ENCODE measurements at regions not wholly inside any gene's neighbourhood (a gene's known extent, or its start where the extent isn't known, plus 50 kb on each side); places are given as distances from the start of the nearest gene placed in this dataset.
"Not testable (repeated sequence)": the region's sequence is repeated elsewhere in the genome, so short reads cannot be mapped to it uniquely, and the experiment has no call there.

DNA sequence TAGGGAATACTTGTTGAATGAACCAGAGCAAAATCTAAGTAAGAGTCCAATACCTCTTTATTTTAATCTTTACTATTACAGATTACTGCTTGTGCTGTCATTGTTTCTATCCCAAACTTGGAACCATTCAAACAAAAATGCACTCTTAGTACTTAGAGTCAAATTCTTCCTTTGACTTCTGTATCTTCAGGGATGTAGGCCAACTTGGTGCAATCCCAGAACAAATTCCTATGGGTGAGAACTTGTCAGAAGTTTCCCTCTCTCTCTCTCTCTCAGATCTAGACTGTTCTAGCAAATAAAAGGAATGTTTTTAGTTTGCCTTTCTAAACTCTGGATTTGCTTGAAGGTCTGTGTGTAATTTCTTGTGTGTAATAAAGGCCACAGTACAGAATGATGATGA, 329.0 kb upstream of the TMTC4 start:
- no peak for DNase-seq
- intact Hi-C loops (cut with DNase I): no loop called here
- no peak for ATAC-seq

GRCh38 chr13:100989392-100989791, 314.8 kb upstream of the TMTC4 start:
- DNase-seq: no peak
- ATAC-seq: no peak
- intact Hi-C loops (cut with DNase I): no loop called here

- no peak for DNase-seq
- intact Hi-C loops (cut with DNase I): no loop called here
- no peak for ATAC-seq
Measured at GRCh38 chr13:100988921-100989320, 314.3 kb upstream of the TMTC4 start.

- ATAC-seq (no peak), DNase-seq (no peak)
- intact Hi-C loops (cut with DNase I): no loop called here
Measured at GRCh38 chr13:100987948-100988347, 313.4 kb upstream of the TMTC4 start.

- intact Hi-C loops (cut with DNase I): no loop called here
- ATAC-seq (no peak), DNase-seq (no peak)
Measured at GRCh38 chr13:100986571-100986970, 312.0 kb upstream of the TMTC4 start.

GRCh38 chr13:100984085-100984705, 309.6 kb upstream of the TMTC4 start:
- no peak for DNase-seq
- ATAC-seq: no peak
- intact Hi-C loops (cut with DNase I): no loop called here

DNA sequence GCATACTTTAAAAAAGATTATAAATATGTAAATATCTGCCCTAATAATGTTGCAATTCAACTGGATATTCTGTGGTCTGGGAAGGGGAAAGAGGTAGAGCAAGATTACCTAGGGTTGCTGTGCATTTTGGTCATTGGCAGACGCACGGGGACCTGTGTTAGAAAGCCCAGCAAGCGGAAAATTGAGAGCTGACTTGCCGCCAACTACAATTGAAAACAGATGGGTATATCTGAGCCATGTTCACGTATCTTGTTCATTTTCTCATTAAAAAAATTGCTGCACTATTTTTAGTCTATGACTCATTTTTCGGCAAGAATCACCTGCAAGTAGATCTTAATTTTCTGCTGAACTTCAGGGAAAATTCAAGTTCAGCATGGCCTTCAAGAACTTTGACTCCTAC, 308.5 kb upstream of the TMTC4 start:
- intact Hi-C loops (cut with DNase I): no loop called here
- ATAC-seq (no peak), DNase-seq (no peak)

GRCh38 chr13:100980171-100980570, 305.6 kb upstream of the TMTC4 start:
- no peak for ATAC-seq
- intact Hi-C loops (cut with DNase I): no loop called here
- DNase-seq: no peak

DNA sequence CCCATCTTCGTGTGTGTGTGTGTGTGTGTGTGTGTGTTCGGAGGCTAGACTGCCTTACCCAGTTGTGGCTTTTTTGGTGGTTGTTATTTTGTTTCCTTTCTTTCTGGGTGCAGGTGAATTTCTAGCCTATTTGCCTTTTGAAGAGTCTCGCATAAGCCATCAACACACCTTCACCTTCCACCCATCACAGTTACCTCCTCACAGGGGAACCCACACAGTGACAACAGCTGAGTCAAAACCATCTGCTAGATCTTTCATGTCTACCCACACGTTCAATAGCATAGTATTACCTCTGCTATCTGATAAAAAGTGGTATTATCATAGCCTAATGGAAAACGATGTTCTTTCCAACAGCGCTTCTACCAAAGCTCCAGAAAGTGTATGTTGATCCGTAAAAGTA, 303.2 kb upstream of the TMTC4 start:
- ATAC-seq: no peak
- intact Hi-C loops (cut with DNase I): no loop called here
- no peak for DNase-seq

- ATAC-seq (no peak), DNase-seq (no peak)
- intact Hi-C loops (cut with DNase I): no loop called here
Measured at GRCh38 chr13:100976993-100977392, 302.4 kb upstream of the TMTC4 start.

DNA sequence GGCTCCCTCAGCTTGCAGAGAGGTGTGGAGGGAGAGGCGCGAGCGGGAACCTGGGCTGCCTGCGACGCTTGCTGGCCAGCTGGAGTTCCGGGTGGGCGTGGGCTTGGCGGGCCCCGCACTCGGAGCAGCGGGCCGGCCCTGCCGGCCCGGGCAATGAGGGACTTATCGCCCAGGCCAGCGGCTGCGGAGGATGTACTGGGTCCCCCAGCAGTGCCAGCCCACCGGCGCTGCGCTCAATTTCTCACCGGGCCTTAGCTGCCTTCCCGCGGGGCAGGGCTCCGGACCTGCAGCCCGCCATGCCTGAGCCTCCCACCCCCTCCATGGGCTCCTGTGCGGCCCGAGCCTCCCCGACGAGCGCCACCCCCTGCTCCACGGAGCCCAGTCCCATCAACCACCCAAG, 301.1 kb upstream of the TMTC4 start:
- ATAC-seq; intact Hi-C loops (cut with DNase I); DNase-seq: not testable (repeated sequence)

GRCh38 chr13:100962585-100962984, 288.0 kb upstream of the TMTC4 start:
- DNase-seq (no peak), ATAC-seq (no peak)
- intact Hi-C loops (cut with DNase I): no loop called here

- intact Hi-C loops (cut with DNase I): no loop called here
- ATAC-seq (no peak), DNase-seq (no peak)
Measured at GRCh38 chr13:100961186-100961585, 286.6 kb upstream of the TMTC4 start.

DNA sequence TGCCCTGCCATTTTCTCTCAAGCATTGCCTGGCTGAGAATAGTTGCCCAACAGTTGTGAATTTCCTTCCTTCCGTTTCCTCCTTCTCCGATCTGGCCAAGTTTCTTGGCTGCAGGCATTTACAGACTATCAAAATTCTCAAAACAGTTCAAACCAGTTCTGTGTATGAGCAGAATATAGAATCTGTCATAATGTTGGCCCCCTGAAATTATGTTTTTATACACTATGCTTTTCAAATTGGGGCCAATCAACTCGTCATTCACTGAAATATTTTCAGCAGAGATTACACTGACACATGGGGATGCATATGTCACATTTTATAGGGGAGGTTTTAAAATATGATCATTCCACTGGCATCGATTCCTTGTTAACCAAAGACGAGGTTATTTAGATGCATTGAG, 284.2 kb upstream of the TMTC4 start:
- DNase-seq (no peak), ATAC-seq (no peak)
- intact Hi-C loops (cut with DNase I): no loop called here

DNA sequence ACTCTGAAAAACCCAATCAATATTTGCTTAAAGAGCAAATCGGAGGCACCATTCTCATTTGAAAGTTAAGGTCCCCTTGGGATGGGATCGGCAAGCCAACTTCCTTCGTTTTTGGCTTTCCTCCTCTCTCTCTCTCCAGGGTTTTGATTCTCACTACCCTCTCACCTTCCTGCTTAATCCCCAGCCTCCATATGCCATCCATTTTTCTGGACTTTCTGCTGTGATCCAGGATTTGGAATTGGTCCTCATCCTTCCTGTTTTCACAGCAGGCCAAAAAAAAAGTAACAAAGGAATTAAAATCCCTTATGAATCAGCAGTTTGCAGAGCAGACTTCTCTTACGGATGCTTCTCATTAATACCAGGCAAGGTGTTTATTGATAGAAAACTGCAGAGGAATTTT, 283.1 kb upstream of the TMTC4 start:
- ATAC-seq (no peak), DNase-seq (no peak)
- intact Hi-C loops (cut with DNase I): no loop called here

GRCh38 chr13:100954430-100955305, 280.1 kb upstream of the TMTC4 start:
- no peak for ATAC-seq
- no peak for DNase-seq
- intact Hi-C loops (cut with DNase I): no loop called here

GRCh38 chr13:100951016-100951415, 276.4 kb upstream of the TMTC4 start:
- intact Hi-C loops (cut with DNase I): no loop called here
- no peak for ATAC-seq

GRCh38 chr13:100948937-100949336, 274.3 kb upstream of the TMTC4 start:
- intact Hi-C loops (cut with DNase I); DNase-seq: not testable (repeated sequence)

More at GRCh38 chr13:100951016-100951415, 276.4 kb upstream of the TMTC4 start:
- no peak for DNase-seq

DNA sequence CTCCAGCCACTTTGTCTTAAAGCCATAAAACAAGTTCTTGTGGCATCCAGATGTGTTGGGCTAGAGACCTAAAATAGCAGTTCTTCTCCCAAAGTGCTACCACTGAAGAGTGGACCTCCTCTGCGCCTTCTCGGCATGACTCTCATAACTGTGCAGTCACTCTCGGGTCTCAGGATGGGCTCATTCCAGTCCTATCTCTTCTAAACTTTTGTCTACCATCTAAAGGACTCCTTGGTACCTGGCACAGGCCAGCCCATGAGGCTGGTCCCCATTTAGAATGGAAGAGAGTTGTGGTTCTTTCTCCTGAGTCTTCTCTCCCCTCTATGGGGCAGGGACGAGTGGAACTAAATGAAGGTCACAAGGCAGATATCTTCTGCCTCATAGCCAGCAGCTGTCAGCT, 272.0 kb upstream of the TMTC4 start:
- no peak for ATAC-seq
- DNase-seq: no peak
- intact Hi-C loops (cut with DNase I): no loop called here

More at GRCh38 chr13:100948937-100949336, 274.3 kb upstream of the TMTC4 start:
- ATAC-seq: not testable (repeated sequence)

- intact Hi-C loops (cut with DNase I): no loop called here
- no peak for DNase-seq
- no peak for ATAC-seq
Measured at GRCh38 chr13:100944791-100945345, 270.3 kb upstream of the TMTC4 start.

DNA sequence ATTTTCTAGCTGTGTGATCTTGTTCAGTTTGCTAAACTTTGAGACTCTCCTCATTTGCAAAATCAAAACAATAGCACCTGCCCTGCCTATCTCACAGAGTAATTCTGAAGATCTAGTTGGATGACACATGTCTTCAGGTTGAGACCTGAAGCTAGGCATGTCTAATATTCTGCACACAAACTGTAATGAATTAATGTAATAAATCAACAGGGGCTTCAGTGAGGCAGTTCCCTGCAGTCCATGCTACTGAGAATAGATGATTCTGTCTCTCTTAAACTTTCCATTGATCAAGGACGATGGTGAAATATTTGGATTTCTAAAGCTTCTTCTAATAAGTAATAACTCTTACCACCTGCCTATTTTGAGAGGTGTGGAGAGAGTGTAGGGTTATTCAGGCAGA, 268.1 kb upstream of the TMTC4 start:
- intact Hi-C loops (cut with DNase I): no loop called here
- ATAC-seq (no peak), DNase-seq (no peak)
